HEK293 (cell line): ENCODE measurements at regions not wholly inside any gene's neighbourhood (a gene's known extent, or its start where the extent isn't known, plus 50 kb on each side); places are given as distances from the start of the nearest gene placed in this dataset.

Source experiments
- CTCF ChIP-seq: fragments of 450-650 bp; formaldehyde crosslinking; IDR thresholded peaks from 2 replicates; pipeline ENCODE4 v1.5.1; 2016; ENCODE audit warnings: missing biosample characterization, missing genetic modification characterization
- REST ChIP-seq: fragments of 450-650 bp; formaldehyde crosslinking; IDR thresholded peaks from 2 replicates; pipeline ENCODE4 v1.5.1; 2016; ENCODE audit warnings: missing biosample characterization, missing genetic modification characterization
- YY1 ChIP-seq: fragments of 450-650 bp; formaldehyde crosslinking; IDR thresholded peaks from 2 replicates; pipeline ENCODE4 v1.5.1; 2018; ENCODE audit warnings: missing biosample characterization, missing genetic modification characterization
- ZBTB20 ChIP-seq: fragments of 450-650 bp; formaldehyde crosslinking; IDR thresholded peaks from 2 replicates; pipeline ENCODE4 v1.5.1; 2016; ENCODE audit warnings: missing biosample characterization, missing genetic modification characterization
- ZNF112 ChIP-seq: fragments of 450-650 bp; formaldehyde crosslinking; IDR thresholded peaks from 2 replicates; pipeline ENCODE4 v1.5.0; 2017; ENCODE audit warnings: missing biosample characterization, missing genetic modification characterization
- ZNF18 ChIP-seq: fragments of 450-650 bp; formaldehyde crosslinking; IDR thresholded peaks from 2 replicates; pipeline ENCODE4 v1.5.1; 2016; ENCODE audit warnings: missing biosample characterization, missing genetic modification characterization
- ZNF324 ChIP-seq: fragments of 450-650 bp; formaldehyde crosslinking; IDR thresholded peaks from 2 replicates; pipeline ENCODE4 v1.5.1; 2016; ENCODE audit warnings: missing biosample characterization, missing genetic modification characterization

GRCh38 chr12:125889742-125890141 lies 824.5 kb downstream of the AACS start:
- no peak for TF ChIP-seq CTCF (tag by site-specific recombination)
- no peak for TF ChIP-seq ZBTB20 (tag by site-specific recombination)
- no peak for TF ChIP-seq ZNF324 (tag by site-specific recombination)
- TF ChIP-seq ZNF18 (tag by site-specific recombination): no peak
- TF ChIP-seq ZNF112: no peak
- no peak for TF ChIP-seq YY1 (tag by site-specific recombination)
- TF ChIP-seq REST (tag by site-specific recombination): no peak
